T-helper 17 cell (primary cell): ENCODE measurements at regions not wholly inside any gene's neighbourhood (a gene's known extent, or its start where the extent isn't known, plus 50 kb on each side); places are given as distances from the start of the nearest gene placed in this dataset.

Source experiments
- ATAC-seq: fragments of 150-1000 bp; cut with Tn5 transposase; 2 replicates; pipeline ENCODE4 v1.10.0; 2021; ENCODE audit warnings: mild to moderate bottlenecking, moderate library complexity
- DNase-seq, 3 donors: peaks; one replicate each; pipeline versions ENCODE4 v3.0.0 to v3.0.0-alpha.2; 2020 to 2021
- H3K9me3 ChIP-seq: one replicate; pipeline ENCODE4 v1.7.0; 2013; ENCODE audit warnings: low read length, mild to moderate bottlenecking; ENCODE audit not compliant: control insufficient read depth, poor library complexity, severe bottlenecking
- H3K27ac Mint-ChIP-seq: one replicate; pipeline ENCODE4 v1.8.0; 2022; ENCODE audit warnings: mild to moderate bottlenecking, moderate library complexity, mixed read lengths
- H3K27me3 Mint-ChIP-seq: one replicate; pipeline ENCODE4 v1.8.0; 2022; ENCODE audit warnings: mixed read lengths
- H3K36me3 Mint-ChIP-seq: one replicate; pipeline ENCODE4 v1.8.0; 2022; ENCODE audit warnings: low read depth, mixed read lengths
- H3K4me1 Mint-ChIP-seq: one replicate; pipeline ENCODE4 v1.8.0; 2022; ENCODE audit warnings: mild to moderate bottlenecking, mixed read lengths
- H3K4me3 Mint-ChIP-seq: one replicate; pipeline ENCODE4 v1.8.0; 2022; ENCODE audit warnings: mild to moderate bottlenecking, moderate library complexity, mixed read lengths

DNA sequence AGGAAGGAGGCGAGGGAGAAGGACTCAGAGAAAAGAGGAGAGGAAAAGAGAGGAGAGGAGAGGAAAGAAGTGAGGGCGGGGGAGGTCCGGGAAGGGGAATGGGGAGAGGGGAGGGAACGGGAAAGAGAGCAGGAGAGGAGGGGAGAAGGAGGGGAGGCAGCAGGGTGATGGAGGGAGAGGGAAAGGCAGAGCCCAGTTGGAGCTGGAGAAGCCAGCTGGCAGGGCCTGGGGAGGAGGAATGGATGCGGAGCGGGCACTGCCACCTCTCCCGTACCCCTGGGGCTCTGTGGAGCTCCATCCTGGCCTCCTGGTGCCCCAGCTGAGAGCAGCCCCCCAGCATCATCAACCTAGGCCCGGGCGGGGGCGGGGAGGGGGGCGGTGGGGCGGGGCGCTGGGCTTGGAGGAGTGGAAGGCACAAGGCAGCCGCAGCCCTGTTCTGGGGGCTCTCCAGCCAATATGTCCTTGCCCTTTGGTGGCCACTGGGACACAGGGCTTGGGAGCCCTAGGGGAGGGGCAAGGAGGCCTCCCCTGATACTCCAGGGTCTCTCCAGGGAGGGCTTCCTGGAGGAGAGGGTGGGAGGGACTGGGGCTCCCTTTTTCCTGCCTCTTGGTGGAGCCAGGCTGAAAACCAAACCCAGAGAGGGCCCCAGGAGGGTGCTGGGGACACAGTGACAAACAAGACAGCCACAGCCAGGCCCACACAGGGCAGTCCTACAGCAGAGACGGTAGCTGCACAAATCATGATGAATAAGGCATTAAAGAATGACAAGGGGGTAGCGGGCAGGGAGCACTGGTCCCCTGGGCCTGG, 123.7 kb downstream of the C9orf50 start:
- H3K4me3 Mint-ChIP-seq = peak overlapping the region; percentile 89
- peaks cover 42% of the 10 kb centered on the region for H3K4me1 Mint-ChIP-seq
- H3K27me3 Mint-ChIP-seq = no peaks in the 10 kb centered on the region
- peak overlapping the region; percentile 94 for H3K27ac Mint-ChIP-seq
- ATAC-seq (no peak), DNase-seq (no peak)
- no peaks in the 10 kb centered on the region for H3K9me3 ChIP-seq
- H3K36me3 Mint-ChIP-seq = peaks cover 8% of the 10 kb centered on the region

DNA sequence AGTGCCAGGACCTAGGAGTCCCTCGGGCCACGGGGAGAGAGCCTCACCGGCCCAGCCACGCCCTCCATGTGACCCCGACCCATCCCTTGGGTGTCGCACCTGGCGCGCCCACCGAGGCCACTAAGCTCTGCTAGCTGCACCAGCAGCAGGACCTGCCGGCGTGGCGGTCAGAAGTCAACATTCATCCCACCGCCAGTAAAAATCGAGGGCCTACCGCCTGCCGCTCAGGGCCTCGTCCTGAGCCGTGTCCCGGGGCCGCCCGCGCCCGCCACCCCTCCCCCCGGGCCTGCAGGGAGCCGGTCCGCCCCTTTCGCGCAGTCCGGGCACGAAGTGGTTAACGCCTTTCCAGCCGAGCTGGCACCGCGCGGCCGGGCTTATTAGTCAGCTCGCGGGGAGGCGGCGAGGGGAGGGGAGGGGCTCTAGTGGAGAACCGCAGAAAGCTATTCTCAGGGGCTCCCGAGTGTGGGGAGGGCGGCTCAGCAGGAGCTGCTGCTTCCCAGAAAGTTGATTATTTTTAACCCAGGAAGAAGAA, 124.4 kb downstream of the C9orf50 start:
- ATAC-seq (peak; percentile 69), DNase-seq (peak; percentile 59 to 65 (median 64))
- Mint-ChIP-seq H3K4me3 (peak overlapping the region; percentile 89), H3K4me1 (peaks cover 43% of the 10 kb centered on the region), H3K27ac (peak overlapping the region; percentile 94), H3K27me3 (no peaks in the 10 kb centered on the region), H3K36me3 (peaks cover 8% of the 10 kb centered on the region)
- H3K9me3 ChIP-seq = no peaks in the 10 kb centered on the region

- peaks cover 40% of the 10 kb centered on the region for H3K4me1 Mint-ChIP-seq
- peaks cover 8% of the 10 kb centered on the region for H3K36me3 Mint-ChIP-seq
- ATAC-seq (peak; percentile 86), DNase-seq (peak; percentile 73 to 75 (median 74))
- H3K27me3 Mint-ChIP-seq = no peaks in the 10 kb centered on the region
- peak overlapping the region; percentile 94 for H3K27ac Mint-ChIP-seq
- H3K9me3 ChIP-seq = no peaks in the 10 kb centered on the region
- H3K4me3 Mint-ChIP-seq = peak overlapping the region; percentile 89
Measured at GRCh38 chr9:129495620-129496472, 125.1 kb downstream of the C9orf50 start.

DNA sequence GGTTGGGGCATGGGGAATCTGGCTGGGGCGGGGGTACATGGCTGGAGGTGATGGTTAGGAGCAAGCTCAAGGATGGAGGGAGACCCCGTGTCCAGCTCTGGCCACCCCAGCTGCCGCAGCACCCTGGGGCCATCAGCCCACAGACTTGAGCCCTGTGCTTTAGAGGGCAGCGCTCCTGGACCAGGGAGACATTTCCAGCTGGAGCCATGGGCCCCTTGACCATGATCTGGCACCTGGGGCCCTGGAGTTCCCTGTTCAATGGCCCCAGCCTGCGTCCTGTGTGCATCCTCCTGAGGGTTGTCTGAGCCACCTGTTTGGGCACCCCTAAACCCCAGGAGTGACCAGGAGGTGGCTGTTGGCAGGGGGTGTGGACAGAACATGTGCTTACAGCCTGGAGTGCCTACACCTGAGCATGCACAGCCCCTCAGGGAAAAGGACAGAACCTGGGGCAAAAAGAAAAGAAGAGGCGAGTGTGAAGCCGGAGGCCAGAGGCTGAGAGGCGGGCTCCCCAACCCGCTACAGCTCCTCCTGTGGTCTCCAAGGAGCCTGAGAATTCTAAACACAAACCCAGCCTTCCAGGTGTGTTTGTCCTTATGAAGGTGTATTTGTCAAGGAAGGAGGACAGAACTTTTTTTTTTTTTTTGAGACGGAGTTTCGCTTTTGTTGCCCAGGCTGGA, 126.7 kb downstream of the C9orf50 start:
- Mint-ChIP-seq H3K27ac (peak overlapping the region; percentile 47), H3K27me3 (no peaks in the 10 kb centered on the region), H3K4me1 (peaks cover 45% of the 10 kb centered on the region), H3K4me3 (no peak overlapping the region), H3K36me3 (peaks cover 12% of the 10 kb centered on the region)
- DNase-seq (no peak), ATAC-seq (no peak)
- H3K9me3 ChIP-seq = no peaks in the 10 kb centered on the region

- H3K4me3 Mint-ChIP-seq = peak overlapping the region; percentile 50
- no peak for ATAC-seq
Measured at GRCh38 chr9:129493706-129494047, 127.2 kb downstream of the C9orf50 start.

GRCh38 chr9:129493002-129493705, 127.7 kb downstream of the C9orf50 start:
- no peaks in the 10 kb centered on the region for H3K27me3 Mint-ChIP-seq
- DNase-seq = no peak

More at GRCh38 chr9:129493706-129494047, 127.2 kb downstream of the C9orf50 start:
- peaks cover 12% of the 10 kb centered on the region for H3K36me3 Mint-ChIP-seq
- peaks cover 48% of the 10 kb centered on the region for H3K4me1 Mint-ChIP-seq
- no peak for DNase-seq
- no peaks in the 10 kb centered on the region for H3K9me3 ChIP-seq
- peak overlapping the region; percentile 37 for H3K27ac Mint-ChIP-seq
- no peaks in the 10 kb centered on the region for H3K27me3 Mint-ChIP-seq

GRCh38 chr9:129491487-129491855, 129.4 kb downstream of the C9orf50 start:
- ATAC-seq (no peak), DNase-seq (no peak)
- Mint-ChIP-seq H3K27ac (peak overlapping the region; percentile 98), H3K4me3 (peak overlapping the region; percentile 96), H3K36me3 (peaks cover 9% of the 10 kb centered on the region), H3K27me3 (no peaks in the 10 kb centered on the region), H3K4me1 (peaks cover 45% of the 10 kb centered on the region)
- H3K9me3 ChIP-seq = no peaks in the 10 kb centered on the region

More at GRCh38 chr9:129493002-129493705, 127.7 kb downstream of the C9orf50 start:
- Mint-ChIP-seq H3K27ac (peak overlapping the region; percentile 37), H3K4me3 (peak overlapping the region; percentile 50), H3K4me1 (peaks cover 43% of the 10 kb centered on the region), H3K36me3 (peaks cover 9% of the 10 kb centered on the region)
- no peak for ATAC-seq
- no peaks in the 10 kb centered on the region for H3K9me3 ChIP-seq

DNA sequence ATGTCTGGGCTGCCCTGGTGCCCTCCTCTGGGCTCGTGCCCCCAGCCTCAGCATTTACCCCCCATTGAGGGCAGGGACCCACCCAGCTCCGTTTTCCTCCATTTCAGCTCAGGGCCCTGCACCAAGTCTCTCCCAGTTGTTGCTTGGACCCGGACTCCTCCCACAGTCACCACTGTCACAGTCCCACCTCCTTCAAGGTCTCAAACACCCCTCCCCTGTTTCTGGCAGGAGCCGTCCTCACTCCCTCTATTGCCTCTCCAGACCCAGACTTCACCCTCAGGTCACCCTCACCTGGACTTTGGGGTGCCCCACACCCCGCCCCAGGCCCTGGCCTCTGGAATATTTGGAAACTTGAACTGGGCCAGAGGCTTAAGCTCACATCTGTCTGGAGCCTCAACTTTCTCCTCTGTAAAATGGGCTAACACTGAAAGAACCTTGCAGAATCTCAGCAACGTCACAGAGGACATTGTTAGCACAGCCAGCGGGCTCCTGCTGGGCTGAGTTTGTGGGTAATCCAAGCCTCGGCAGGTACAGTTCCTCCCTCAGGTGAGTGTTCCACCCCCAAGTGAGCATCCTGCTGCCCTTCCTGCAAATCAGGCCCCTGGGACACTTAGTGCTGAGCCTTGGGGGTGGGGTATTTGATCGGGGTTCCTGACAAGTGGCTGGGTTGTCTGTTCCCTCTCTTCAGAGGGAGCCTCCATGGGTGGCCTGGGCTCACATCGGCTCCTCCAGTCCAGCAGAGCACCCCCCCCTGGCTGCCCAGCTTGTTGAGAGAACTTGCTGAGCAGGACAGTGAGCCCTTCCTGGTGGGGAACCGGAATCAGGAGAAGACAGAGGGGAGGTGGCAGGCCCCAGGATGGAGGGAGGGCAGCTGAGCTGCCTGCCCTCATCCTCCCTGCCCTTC, 130.1 kb downstream of the C9orf50 start:
- Mint-ChIP-seq H3K27me3 (no peaks in the 10 kb centered on the region), H3K4me3 (peak overlapping the region; percentile 96), H3K4me1 (peaks cover 42% of the 10 kb centered on the region), H3K36me3 (peaks cover 9% of the 10 kb centered on the region), H3K27ac (peak overlapping the region; percentile 98)
- DNase-seq (no peak), ATAC-seq (no peak)
- no peaks in the 10 kb centered on the region for H3K9me3 ChIP-seq

- H3K9me3 ChIP-seq = no peaks in the 10 kb centered on the region
- no peaks in the 10 kb centered on the region for H3K27me3 Mint-ChIP-seq
- peak; percentile 66 for ATAC-seq
- H3K4me3 Mint-ChIP-seq = peak overlapping the region; percentile 96
- H3K36me3 Mint-ChIP-seq = peaks cover 9% of the 10 kb centered on the region
- H3K27ac Mint-ChIP-seq = peak overlapping the region; percentile 98
- DNase-seq = peak; percentile 37 to 64 (median 62)
- peaks cover 48% of the 10 kb centered on the region for H3K4me1 Mint-ChIP-seq
Measured at GRCh38 chr9:129489838-129490582, 130.9 kb downstream of the C9orf50 start.

- peak overlapping the region; percentile 98 for H3K27ac Mint-ChIP-seq
- H3K27me3 Mint-ChIP-seq = no peaks in the 10 kb centered on the region
- DNase-seq (no peak), ATAC-seq (peak; percentile 12)
- H3K36me3 Mint-ChIP-seq = peaks cover 4% of the 10 kb centered on the region
- H3K4me1 Mint-ChIP-seq = peaks cover 48% of the 10 kb centered on the region
- peak overlapping the region; percentile 92 for H3K4me3 Mint-ChIP-seq
- no peaks in the 10 kb centered on the region for H3K9me3 ChIP-seq
Measured at GRCh38 chr9:129487658-129488483, 133.0 kb downstream of the C9orf50 start.
